ENCODE measurements at regions not wholly inside any gene's neighbourhood (a gene's known extent, or its start where the extent isn't known, plus 50 kb on each side); places are given as distances from the start of the nearest gene placed in this dataset.

DNA sequence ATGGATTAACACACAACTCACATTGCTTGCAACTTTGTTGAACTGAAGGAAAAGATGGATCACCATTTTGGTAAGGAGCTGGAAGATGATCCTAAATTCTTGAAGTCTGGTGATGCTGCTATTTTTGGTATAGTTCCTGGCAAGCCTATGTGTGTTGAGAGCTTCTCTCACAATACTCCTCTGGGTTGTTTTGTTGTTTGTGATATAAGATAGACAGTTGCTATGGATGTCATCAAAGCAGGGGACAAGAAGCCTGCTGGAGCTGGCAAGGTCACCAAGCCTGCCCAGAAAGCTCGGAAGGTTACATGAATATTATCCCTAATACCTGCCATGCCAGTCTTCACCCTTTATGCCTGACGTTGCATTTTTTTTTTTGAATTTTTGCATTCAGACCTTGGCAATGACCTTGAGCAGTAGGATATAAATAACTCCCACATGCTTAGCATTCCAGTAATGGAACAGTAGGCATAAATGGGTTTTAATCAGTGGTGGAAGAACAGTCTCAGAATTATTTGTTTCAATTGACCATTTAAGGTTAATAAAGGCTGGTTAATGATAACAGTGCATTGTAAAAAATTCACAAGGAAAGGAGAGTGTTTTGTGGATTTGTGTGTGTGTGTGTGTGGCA is 129.0 kb upstream of the SEL1L start:
- TF ChIP-seq, protein P1, sequence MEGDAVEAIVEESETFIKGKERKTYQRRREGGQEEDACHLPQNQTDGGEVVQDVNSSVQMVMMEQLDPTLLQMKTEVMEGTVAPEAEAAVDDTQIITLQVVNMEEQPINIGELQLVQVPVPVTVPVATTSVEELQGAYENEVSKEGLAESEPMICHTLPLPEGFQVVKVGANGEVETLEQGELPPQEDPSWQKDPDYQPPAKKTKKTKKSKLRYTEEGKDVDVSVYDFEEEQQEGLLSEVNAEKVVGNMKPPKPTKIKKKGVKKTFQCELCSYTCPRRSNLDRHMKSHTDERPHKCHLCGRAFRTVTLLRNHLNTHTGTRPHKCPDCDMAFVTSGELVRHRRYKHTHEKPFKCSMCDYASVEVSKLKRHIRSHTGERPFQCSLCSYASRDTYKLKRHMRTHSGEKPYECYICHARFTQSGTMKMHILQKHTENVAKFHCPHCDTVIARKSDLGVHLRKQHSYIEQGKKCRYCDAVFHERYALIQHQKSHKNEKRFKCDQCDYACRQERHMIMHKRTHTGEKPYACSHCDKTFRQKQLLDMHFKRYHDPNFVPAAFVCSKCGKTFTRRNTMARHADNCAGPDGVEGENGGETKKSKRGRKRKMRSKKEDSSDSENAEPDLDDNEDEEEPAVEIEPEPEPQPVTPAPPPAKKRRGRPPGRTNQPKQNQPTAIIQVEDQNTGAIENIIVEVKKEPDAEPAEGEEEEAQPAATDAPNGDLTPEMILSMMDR (IDR thresholded peaks at IDR 0.05) = no peak
- TF ChIP-seq SIN3A (IDR thresholded peaks at IDR 0.05; ENCODE audit: borderline replicate concordance, insufficient read depth, low read depth, low read length) (no peak), POLR2AphosphoS5 (IDR thresholded peaks at IDR 0.05; ENCODE audit: low read depth, low read length) (no peak)
- TF ChIP-seq, protein P2, sequence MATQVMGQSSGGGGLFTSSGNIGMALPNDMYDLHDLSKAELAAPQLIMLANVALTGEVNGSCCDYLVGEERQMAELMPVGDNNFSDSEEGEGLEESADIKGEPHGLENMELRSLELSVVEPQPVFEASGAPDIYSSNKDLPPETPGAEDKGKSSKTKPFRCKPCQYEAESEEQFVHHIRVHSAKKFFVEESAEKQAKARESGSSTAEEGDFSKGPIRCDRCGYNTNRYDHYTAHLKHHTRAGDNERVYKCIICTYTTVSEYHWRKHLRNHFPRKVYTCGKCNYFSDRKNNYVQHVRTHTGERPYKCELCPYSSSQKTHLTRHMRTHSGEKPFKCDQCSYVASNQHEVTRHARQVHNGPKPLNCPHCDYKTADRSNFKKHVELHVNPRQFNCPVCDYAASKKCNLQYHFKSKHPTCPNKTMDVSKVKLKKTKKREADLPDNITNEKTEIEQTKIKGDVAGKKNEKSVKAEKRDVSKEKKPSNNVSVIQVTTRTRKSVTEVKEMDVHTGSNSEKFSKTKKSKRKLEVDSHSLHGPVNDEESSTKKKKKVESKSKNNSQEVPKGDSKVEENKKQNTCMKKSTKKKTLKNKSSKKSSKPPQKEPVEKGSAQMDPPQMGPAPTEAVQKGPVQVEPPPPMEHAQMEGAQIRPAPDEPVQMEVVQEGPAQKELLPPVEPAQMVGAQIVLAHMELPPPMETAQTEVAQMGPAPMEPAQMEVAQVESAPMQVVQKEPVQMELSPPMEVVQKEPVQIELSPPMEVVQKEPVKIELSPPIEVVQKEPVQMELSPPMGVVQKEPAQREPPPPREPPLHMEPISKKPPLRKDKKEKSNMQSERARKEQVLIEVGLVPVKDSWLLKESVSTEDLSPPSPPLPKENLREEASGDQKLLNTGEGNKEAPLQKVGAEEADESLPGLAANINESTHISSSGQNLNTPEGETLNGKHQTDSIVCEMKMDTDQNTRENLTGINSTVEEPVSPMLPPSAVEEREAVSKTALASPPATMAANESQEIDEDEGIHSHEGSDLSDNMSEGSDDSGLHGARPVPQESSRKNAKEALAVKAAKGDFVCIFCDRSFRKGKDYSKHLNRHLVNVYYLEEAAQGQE (IDR thresholded peaks at IDR 0.05; ENCODE audit: insufficient read depth in 1 of 2, low read depth in 2 of 2, low read length in 1 of 2) = no peak
